ENCODE measurements at regions not wholly inside any gene's neighbourhood (a gene's known extent, or its start where the extent isn't known, plus 50 kb on each side); places are given as distances from the start of the nearest gene placed in this dataset.

DNA sequence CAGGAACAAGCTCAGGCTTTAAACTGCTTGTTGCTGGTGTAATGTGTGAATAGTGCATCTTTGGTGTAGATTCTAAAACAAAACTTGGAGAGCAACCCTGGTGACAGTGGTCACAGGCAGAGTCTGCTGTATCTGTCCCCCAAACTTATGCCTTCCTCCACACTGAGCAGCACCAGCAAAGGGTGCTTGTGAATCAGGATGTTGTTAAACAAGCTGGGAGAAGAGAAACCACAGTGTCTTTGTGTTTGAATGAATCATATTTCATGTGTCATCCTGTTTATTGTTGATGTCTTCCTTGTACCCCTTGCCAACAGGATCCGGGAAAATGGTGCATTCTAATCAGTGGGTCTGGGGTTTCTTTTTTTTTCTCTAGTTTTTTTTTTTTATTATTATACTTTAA, 91.9 kb upstream of the COG2 start:
- TF ChIP-seq POLR2AphosphoS5 (IDR thresholded peaks at IDR 0.05) (no peak), POLR2A (IDR thresholded peaks at IDR 0.05) (no peak)
- TF ChIP-seq, protein P1, sequence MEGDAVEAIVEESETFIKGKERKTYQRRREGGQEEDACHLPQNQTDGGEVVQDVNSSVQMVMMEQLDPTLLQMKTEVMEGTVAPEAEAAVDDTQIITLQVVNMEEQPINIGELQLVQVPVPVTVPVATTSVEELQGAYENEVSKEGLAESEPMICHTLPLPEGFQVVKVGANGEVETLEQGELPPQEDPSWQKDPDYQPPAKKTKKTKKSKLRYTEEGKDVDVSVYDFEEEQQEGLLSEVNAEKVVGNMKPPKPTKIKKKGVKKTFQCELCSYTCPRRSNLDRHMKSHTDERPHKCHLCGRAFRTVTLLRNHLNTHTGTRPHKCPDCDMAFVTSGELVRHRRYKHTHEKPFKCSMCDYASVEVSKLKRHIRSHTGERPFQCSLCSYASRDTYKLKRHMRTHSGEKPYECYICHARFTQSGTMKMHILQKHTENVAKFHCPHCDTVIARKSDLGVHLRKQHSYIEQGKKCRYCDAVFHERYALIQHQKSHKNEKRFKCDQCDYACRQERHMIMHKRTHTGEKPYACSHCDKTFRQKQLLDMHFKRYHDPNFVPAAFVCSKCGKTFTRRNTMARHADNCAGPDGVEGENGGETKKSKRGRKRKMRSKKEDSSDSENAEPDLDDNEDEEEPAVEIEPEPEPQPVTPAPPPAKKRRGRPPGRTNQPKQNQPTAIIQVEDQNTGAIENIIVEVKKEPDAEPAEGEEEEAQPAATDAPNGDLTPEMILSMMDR (IDR thresholded peaks at IDR 0.05): no peak
- 36% methylated on average over 1 of the region's 1 CpG for WGBS
- H3K4me1 ChIP-seq (replicated peaks): no peaks in the 10 kb centered on the region
- no peaks in the 10 kb centered on the region for H3K9me3 ChIP-seq
- no peaks in the 10 kb centered on the region for H3K27me3 ChIP-seq (replicated peaks; ENCODE audit: insufficient read depth)
- no peaks in the 10 kb centered on the region for H3K36me3 ChIP-seq
- H3K27ac ChIP-seq: no peak overlapping the region
- intact Hi-C loops (cut with DNase I): no loop called here
- no peak for DNase-seq (ENCODE audit: low spot score)
- no peak overlapping the region for H3K4me3 ChIP-seq

DNA sequence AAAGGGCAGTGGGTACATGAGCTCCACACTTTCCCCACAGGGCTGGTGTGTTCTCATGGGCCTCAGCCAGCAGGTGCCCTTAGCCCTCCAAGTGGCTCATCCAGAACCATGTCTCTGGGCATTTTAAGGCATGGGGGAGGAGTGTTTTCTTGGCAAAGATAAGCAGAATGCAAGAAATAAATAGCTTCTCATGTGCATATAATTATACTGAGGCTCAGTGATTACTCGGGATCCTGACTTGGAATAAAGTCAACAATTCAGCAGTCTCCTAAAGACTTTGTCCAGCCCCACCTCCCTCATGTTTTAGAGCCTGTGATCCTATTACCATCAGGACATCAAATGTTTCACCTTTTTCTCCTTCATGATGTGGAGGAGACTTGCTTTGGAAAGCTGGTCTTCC, 92.7 kb upstream of the COG2 start:
- H3K36me3 ChIP-seq: no peaks in the 10 kb centered on the region
- intact Hi-C loops (cut with DNase I): no loop called here
- 30% methylated on average over 1 of the region's 1 CpG for WGBS
- no peak for DNase-seq (ENCODE audit: low spot score)
- TF ChIP-seq, protein P1 (IDR thresholded peaks at IDR 0.05): no peak
- TF ChIP-seq POLR2A (IDR thresholded peaks at IDR 0.05): no peak
- H3K27ac ChIP-seq: no peak overlapping the region
- no peaks in the 10 kb centered on the region for H3K9me3 ChIP-seq
- H3K4me3 ChIP-seq: no peak overlapping the region
- H3K27me3 ChIP-seq (replicated peaks; ENCODE audit: insufficient read depth): no peaks in the 10 kb centered on the region
- no peaks in the 10 kb centered on the region for H3K4me1 ChIP-seq (replicated peaks)

DNA sequence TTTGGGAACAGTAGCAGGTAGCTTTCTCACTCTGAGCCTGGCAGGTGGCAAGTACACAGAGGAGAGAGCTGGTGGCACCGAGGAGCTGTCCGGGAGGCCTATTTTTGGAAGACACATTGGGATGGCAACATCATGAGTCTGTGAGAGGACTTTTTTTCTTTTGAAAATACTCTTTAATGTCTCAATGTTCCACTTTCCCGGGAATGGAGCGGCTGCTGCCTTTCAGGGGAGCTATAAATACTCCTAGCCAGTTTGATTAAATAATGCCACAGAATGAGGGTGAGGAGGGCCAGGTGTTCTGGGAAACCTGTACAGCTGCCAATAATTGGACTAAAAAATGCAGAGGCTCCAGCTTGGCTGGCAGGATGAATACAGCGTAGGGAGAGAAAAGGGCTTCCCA, 93.3 kb upstream of the COG2 start:
- no peak overlapping the region for H3K4me3 ChIP-seq
- H3K36me3 ChIP-seq: no peaks in the 10 kb centered on the region
- no peak for TF ChIP-seq POLR2AphosphoS5 (IDR thresholded peaks at IDR 0.05)
- no peak overlapping the region for H3K27ac ChIP-seq
- H3K4me1 ChIP-seq (replicated peaks): no peaks in the 10 kb centered on the region
- no peaks in the 10 kb centered on the region for H3K27me3 ChIP-seq (replicated peaks; ENCODE audit: insufficient read depth)
- intact Hi-C loops (cut with DNase I): no loop called here
- WGBS: 28% methylated on average over 5 of the region's 5 CpGs
- DNase-seq (ENCODE audit: low spot score): no peak
- H3K9me3 ChIP-seq: no peaks in the 10 kb centered on the region

DNA sequence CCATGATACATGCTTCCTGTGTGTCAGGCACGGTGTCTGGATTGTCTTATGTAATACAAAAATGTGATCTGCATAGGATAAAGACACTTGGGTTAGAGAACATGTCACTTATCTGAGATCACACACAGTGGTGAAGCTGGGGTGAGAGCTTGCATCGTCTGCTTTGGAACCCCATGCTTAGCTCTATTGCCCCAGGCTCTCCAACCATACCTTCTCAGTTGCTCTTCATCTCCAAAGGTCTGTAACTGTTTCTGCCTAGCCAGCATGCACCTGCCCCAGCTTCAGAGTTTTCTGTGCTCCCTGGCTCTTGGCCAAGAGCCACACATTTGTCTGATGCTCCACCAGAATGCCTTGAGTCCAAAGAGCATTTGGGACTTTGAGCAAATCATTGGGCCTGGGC, 93.9 kb upstream of the COG2 start:
- no peaks in the 10 kb centered on the region for H3K36me3 ChIP-seq
- H3K9me3 ChIP-seq: no peaks in the 10 kb centered on the region
- WGBS: 33% methylated on average over 2 of the region's 2 CpGs

DNA sequence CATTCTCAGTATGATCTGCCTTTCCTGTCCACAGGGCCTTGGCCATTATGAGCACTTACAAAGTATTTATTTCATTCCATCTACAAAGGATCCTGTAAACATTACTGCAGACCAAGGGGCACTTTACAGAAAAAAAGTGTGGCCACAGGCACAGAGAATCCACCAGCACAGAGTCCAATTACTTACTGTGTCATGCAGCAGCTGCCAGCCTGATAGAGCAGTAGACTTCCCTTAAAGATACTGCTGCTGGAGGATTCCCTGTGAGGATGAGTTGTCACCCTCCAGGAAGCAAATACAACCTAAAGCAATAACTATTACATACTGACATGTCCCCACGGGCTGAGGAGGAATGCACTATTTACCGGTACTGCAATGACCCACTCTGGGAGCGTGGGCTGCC, 97.1 kb upstream of the COG2 start:
- 94% methylated on average over 3 of the region's 3 CpGs for WGBS
- Histone ChIP-seq H3K9me3 (no peaks in the 10 kb centered on the region), H3K27ac (no peak overlapping the region), H3K4me3 (no peak overlapping the region), H3K36me3 (no peaks in the 10 kb centered on the region), H3K27me3 (replicated peaks; ENCODE audit: insufficient read depth) (no peaks in the 10 kb centered on the region), H3K4me1 (replicated peaks) (no peaks in the 10 kb centered on the region)
- TF ChIP-seq POLR2AphosphoS5 (IDR thresholded peaks at IDR 0.05) (no peak), POLR2A (IDR thresholded peaks at IDR 0.05) (no peak)
- TF ChIP-seq, protein P1 (IDR thresholded peaks at IDR 0.05): no peak
- intact Hi-C loops (cut with DNase I): no loop called here
- DNase-seq (ENCODE audit: low spot score): no peak

More for the DNA sequence above, 93.9 kb upstream of the COG2 start:
- Histone ChIP-seq H3K27me3 (replicated peaks; ENCODE audit: insufficient read depth) (no peaks in the 10 kb centered on the region), H3K4me3 (no peak overlapping the region), H3K4me1 (replicated peaks) (no peaks in the 10 kb centered on the region), H3K27ac (no peak overlapping the region)
- DNase-seq (ENCODE audit: low spot score): no peak
- intact Hi-C loops (cut with DNase I): no loop called here
- TF ChIP-seq POLR2AphosphoS5 (IDR thresholded peaks at IDR 0.05) (no peak), POLR2A (IDR thresholded peaks at IDR 0.05) (no peak)
- TF ChIP-seq, protein P1 (IDR thresholded peaks at IDR 0.05): no peak
